ENCODE measurements at regions not wholly inside any gene's neighbourhood (a gene's known extent, or its start where the extent isn't known, plus 50 kb on each side); places are given as distances from the start of the nearest gene placed in this dataset.

DNA sequence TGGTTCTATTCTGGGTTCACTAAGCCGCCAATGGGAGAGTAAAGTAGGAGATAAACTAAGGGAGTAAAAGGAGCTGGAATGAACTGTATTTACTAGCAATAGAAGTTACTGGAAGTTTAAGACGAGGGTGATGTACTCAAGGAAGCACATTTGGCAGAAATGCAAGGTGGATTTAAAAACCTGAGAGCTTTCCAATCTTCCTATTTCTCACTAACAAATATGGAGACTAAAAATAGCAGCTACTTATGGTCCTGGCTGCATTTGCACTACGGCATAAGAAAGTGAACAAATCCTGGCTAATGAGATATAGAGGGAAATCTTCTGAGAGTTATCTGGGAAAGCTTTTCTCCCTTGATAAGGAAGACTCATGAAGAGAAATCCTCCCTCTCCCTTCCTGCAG, 153.4 kb downstream of the TMEM161B start:
- TF ChIP-seq, protein P1, sequence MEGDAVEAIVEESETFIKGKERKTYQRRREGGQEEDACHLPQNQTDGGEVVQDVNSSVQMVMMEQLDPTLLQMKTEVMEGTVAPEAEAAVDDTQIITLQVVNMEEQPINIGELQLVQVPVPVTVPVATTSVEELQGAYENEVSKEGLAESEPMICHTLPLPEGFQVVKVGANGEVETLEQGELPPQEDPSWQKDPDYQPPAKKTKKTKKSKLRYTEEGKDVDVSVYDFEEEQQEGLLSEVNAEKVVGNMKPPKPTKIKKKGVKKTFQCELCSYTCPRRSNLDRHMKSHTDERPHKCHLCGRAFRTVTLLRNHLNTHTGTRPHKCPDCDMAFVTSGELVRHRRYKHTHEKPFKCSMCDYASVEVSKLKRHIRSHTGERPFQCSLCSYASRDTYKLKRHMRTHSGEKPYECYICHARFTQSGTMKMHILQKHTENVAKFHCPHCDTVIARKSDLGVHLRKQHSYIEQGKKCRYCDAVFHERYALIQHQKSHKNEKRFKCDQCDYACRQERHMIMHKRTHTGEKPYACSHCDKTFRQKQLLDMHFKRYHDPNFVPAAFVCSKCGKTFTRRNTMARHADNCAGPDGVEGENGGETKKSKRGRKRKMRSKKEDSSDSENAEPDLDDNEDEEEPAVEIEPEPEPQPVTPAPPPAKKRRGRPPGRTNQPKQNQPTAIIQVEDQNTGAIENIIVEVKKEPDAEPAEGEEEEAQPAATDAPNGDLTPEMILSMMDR (conservative IDR thresholded peaks at IDR 0.05 in 1 of 2, IDR thresholded peaks at IDR 0.05 in 1 of 2; ENCODE audit: extremely low read depth in 1 of 2, insufficient read depth in 1 of 2, low read depth in 1 of 2, low read length in 2 of 2), result no peak
- TF ChIP-seq EZH2 (IDR thresholded peaks at IDR 0.05; ENCODE audit: borderline replicate concordance, low read length), result no peak
